ENCODE measurements at regions not wholly inside any gene's neighbourhood (a gene's known extent, or its start where the extent isn't known, plus 50 kb on each side); places are given as distances from the start of the nearest gene placed in this dataset.
"Not testable (repeated sequence)": the region's sequence is repeated elsewhere in the genome, so short reads cannot be mapped to it uniquely, and the experiment has no call there.

DNA sequence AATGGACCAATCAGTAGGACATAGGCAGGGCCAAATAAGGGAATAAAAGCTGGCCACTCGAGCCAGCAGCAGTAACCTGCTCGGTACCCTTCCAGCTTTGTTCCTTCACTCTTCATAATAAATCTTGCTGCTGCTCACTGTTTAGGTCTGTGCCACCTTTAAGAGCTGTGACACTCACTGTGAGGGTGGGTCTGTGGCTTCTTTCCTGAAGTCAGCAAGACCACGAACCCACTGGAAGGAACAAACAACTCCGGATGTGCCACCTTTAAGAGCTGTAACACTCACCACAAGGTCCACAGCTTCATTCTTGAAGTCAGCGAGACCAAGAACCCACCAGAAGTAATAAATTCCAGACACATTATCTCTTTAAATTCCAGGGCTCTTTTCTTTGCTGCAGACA is 1922.3 kb upstream of the PCDH20 start:
- no peak for DNase-seq

DNA sequence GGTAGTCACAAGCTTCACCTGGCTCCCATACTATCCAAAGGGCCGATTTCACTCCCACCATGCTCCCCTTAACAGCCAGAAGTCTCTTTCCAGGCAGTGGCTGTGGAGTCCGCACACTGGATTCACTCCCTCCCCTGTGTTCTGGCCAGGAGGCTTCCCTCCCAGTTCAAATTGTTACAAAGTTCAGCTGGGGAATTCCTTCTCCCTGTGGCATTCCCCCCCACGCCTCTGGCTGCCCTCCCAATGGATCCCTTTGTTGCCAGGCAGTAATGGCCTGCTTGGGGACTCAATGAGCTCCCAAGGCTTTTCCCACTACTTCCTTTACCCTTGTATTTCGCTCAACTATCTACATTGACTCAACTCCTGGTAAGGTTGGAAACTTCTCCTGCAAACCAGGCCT is 1921.4 kb upstream of the PCDH20 start:
- no peak for DNase-seq

DNA sequence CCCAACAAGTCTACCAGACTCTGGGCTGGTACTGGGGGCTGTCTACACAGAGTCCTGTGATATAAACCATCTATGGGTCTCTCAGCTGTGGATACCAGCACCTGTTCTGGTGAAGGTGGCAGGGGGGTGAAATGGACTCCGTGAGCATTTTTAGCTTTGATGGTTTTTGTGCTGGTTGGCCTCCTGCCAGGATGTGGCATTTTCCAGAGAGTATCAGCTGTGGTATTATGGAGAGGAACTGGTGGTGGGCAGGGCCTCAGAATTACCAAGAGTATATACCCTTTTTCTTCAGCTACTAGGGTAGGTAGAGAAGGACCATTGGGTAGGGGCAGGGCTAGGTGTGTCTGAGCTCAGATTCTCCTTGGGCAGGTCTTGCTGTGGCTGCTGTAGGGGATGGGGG is 1920.9 kb upstream of the PCDH20 start:
- DNase-seq, result no peak

GRCh38 chr13:63327584-63327983 is 1911.9 kb upstream of the PCDH20 start:
- DNase-seq, result no peak

DNA sequence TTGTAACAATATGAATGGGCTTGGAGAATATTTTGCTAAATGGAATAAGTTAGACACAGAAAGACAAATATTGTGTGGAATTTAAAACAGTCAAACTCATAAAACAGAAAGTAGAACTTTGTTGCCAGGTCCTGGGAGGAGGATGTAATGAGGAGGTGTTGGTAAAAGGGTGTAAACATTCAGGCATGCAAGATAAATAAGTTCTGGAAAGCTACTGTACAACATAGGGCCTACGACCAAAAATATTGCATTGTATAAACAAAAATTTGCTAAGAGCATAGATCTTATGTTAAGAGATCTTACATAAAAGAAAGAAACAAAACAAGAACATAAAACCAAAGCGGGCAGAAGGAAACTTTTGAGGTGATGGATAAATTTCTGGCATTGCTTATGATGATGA is 1907.8 kb upstream of the PCDH20 start:
- no peak for DNase-seq

GRCh38 chr13:63311587-63311986 is 1895.9 kb upstream of the PCDH20 start:
- DNase-seq, result no peak

GRCh38 chr13:63308549-63309165 is 1893.0 kb upstream of the PCDH20 start:
- DNase-seq, result no peak

DNA sequence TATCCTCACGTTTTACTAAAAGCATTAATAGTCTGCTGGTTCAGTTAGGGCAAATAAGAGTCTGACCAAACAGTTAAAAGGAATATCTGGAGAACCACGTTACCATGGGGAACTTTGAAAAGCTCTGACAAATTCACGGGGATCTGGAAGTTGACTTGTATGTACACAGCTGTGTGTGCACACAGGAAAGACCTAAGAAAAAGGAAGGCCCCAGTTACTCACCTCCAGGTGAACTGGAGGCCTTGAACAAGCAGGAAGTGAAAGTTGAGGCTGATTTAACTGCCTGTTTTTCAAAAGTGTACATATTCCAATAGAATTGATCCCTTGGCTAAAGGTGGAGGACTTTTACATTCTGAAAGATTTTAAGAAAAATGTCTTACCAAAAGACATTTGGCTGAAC is 1891.6 kb upstream of the PCDH20 start:
- no peak for DNase-seq

DNA sequence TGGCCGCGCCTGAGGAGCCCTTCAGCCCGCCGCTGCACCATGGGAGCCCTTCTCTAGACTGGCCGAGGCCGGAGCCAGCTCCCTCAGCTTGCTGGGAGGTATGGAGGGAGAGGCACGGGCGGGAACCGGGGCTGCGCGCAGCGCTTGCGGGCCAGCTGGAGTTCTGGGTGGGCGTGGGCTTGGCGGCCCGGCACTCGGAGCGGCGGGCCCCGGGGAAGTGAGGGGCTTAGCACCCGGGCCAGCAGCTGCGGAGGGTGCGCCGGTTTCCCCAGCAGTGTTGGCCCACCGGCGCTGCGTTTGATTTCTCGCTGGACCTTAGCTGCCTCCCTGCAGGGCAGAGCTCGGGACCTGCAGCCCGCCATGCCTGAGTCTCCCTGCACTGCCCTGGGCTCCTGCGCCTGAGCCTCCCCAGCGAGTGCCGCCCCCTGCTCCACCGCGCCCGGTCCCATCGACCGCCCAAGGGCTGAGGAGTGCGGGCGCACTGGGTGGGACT is 1890.0 kb upstream of the PCDH20 start:
- DNase-seq, result no peak

DNA sequence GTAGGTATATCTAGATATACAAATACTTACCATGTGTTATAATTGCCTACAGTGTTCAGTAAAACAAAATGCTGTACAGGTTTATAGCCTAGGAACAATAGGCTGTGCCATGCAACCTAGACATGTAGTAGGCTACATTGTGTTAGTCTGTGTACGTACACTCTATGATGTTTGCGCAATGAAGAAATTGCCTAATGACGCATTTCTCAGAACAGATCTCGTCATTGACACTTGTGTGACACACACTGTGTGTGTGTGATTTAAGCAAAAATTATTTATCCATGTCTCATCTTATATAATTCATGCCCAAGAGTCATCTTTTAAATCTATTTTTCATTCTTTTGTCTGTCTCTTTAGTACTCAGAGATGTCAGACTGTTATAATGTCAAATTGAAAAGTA is 1888.8 kb upstream of the PCDH20 start:
- DNase-seq, result no peak

DNA sequence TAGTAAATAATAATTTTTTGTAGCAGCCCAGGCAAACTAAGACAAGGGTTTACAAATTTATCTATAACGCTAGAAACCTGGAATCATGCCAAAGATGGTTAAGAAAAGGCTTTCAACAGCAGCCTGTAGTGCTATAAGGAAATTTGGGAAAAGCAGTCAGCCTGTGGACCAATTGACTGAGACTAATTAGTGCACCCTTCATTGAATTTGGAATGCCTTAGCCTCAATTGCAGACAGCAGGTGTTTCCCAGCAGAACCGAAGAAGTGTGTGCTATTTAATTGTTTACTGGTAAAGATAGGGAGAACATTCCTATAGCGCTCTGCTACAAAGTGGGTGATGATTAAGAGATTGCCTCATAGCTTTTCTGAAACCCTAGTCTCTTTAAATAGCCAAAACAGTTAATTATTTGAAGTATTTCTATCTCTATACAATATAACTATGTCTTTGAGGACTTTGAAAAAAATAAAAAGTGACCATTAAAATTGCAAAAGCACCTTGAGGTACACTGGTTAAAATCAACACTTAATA is 1884.3 kb upstream of the PCDH20 start:
- DNase-seq, result no peak

GRCh38 chr13:63297163-63297562 is 1881.5 kb upstream of the PCDH20 start:
- DNase-seq, result no peak

DNA sequence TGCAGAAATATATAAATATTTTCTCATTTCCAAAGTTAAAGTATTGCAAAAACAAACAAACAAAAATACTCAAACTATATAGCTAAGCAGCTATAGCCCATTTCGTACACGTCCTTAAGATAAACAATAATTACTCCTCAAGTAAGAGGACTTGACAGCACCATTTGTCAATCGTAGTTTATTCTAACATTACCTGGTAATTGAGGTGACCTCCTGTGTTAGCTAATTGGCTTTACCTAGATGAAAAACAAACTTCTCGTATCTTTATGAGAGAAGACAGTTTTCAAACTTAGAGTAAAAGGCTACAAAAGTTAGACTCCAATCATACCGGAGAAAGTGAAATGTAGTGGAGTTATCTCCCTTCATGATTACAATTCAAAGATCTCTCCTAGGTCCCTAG is 1876.1 kb upstream of the PCDH20 start:
- DNase-seq, result no peak

GRCh38 chr13:63288576-63288975 is 1872.9 kb upstream of the PCDH20 start:
- no peak for DNase-seq

DNA sequence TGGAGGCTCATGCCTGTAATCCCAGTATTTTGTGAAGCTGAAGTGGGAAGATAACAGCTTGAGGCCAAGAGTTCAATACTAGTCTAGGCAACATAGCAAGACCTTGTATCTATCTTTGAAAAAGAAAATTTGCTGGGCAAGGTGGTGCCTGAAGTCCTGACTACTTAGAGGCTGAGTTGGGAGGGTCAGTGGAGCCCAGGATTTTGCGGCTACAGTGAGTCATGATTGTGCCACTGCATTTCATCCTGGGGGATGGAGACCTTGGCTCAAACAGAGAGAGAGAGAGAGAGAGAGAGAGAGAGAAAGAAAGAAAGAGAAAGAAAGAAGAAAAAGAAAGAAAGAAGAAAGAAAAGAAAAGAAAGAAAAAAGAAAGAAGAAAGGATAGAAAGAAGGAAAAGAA is 1872.3 kb upstream of the PCDH20 start:
- no peak for DNase-seq

- no peak for DNase-seq
These were observed 1869.8 kb upstream of the PCDH20 start for GRCh38 chr13:63285426-63285825.

GRCh38 chr13:63279136-63279535 is 1863.5 kb upstream of the PCDH20 start:
- DNase-seq, result no peak

GRCh38 chr13:63274772-63275171 is 1859.1 kb upstream of the PCDH20 start:
- no peak for DNase-seq

DNA sequence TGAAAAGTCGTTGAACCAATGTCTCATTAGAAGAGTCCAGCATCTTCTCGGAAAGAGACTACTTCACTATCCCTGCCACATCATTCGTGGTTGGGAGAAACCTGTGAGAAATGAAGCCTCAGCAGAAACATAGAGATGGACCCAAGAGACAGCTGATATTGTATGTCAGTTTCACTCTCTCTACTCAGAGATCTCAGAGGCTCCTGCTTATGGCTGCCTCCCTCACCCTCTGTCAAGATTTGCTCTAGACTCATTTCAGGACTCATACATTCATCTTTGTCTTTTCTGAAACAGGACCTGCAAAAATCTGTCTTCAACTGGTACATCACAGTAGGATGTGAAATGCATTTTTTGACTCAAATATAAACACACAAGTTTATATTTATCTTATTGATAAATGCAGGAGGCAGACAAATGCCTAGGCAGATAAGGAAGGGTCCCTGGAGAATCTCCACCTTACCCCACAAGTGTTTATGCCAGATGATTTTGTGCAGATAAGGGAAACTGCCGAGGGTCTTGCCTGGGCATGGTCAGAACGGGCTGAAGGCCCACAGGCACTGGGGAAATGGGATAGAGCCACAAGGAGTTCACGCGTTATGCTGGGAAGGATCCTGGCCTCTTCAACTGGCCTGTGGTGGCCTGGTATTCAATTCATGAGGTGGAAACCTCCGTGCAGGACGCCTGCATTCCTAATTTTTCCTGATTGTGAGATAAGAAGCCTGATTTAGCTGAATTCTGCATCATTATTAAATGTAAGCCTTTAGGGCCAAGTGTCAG is 1834.0 kb upstream of the PCDH20 start:
- DNase-seq, result no peak

GRCh38 chr13:63236667-63237396 is 1821.2 kb upstream of the PCDH20 start:
- not testable (repeated sequence) for DNase-seq

DNA sequence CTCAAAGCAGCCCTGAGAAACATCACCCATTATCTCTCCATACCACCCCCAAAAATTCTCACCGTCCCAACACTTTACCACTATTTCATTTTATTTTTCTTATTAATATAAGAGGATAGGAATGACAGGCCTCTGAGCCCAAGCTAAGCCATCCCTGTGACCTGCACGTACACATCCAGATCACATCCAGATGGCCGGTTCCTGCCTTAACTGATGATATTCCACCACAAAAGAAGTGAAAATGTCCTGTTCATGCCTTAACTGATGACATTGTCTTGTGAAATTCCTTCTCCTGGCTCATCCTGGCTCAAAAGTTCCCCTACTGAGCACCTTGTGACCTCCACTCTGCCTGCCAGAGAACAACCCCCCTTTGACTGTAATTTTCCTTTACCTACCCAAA is 1802.9 kb upstream of the PCDH20 start:
- DNase-seq, result not testable (repeated sequence)

- no peak for DNase-seq
These were observed 1793.8 kb upstream of the PCDH20 start for GRCh38 chr13:63209330-63210017.

- no peak for DNase-seq
These were observed 1793.2 kb upstream of the PCDH20 start for GRCh38 chr13:63208826-63209225.

Data from NCI-H1930 (cell line).